ENCODE measurements at regions not wholly inside any gene's neighbourhood (a gene's known extent, or its start where the extent isn't known, plus 50 kb on each side); places are given as distances from the start of the nearest gene placed in this dataset.

- Histone ChIP-seq H3K4me1 (ENCODE audit: control insufficient read depth, extremely low read depth, insufficient read depth, low read length) (no peaks in the 10 kb centered on the region), H3K9me3 (ENCODE audit: control insufficient read depth, insufficient read depth, low read depth, low read length) (no peaks in the 10 kb centered on the region), H3K27ac (ENCODE audit: insufficient read depth, low read length) (no peak overlapping the region), H3K27me3 (ENCODE audit: control insufficient read depth, insufficient read depth, low read length) (no peaks in the 10 kb centered on the region), H3K4me2 (ENCODE audit: extremely low read depth, insufficient read depth, low read length) (no peak overlapping the region), H4K20me1 (ENCODE audit: control insufficient read depth, extremely low read depth, insufficient read depth, low read length) (no peaks in the 10 kb centered on the region), H3K79me2 (ENCODE audit: control insufficient read depth, insufficient read depth, low read length) (no peaks in the 10 kb centered on the region), H3K36me3 (ENCODE audit: control insufficient read depth, insufficient read depth, low read length) (no peaks in the 10 kb centered on the region), H3K9ac (ENCODE audit: insufficient read depth, low read length) (no peak overlapping the region), H3K4me3 (replicated peaks in 1 of 4; ENCODE audit: control extremely low read depth in 1 of 4, insufficient read depth in 1 of 4, low read depth in 3 of 4, low read length in 4 of 4) (no peak overlapping the region), H2AFZ (ENCODE audit: low read length) (no peak overlapping the region)
- TF ChIP-seq, protein P1, sequence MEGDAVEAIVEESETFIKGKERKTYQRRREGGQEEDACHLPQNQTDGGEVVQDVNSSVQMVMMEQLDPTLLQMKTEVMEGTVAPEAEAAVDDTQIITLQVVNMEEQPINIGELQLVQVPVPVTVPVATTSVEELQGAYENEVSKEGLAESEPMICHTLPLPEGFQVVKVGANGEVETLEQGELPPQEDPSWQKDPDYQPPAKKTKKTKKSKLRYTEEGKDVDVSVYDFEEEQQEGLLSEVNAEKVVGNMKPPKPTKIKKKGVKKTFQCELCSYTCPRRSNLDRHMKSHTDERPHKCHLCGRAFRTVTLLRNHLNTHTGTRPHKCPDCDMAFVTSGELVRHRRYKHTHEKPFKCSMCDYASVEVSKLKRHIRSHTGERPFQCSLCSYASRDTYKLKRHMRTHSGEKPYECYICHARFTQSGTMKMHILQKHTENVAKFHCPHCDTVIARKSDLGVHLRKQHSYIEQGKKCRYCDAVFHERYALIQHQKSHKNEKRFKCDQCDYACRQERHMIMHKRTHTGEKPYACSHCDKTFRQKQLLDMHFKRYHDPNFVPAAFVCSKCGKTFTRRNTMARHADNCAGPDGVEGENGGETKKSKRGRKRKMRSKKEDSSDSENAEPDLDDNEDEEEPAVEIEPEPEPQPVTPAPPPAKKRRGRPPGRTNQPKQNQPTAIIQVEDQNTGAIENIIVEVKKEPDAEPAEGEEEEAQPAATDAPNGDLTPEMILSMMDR (conservative IDR thresholded peaks at IDR 0.05 in 1 of 2, IDR thresholded peaks at IDR 0.05 in 1 of 2; ENCODE audit: low read depth in 1 of 2, low read length in 2 of 2), result no peak
- no peak for TF ChIP-seq EZH2 (IDR thresholded peaks at IDR 0.05; ENCODE audit: low read length, missing control alignments)
- no peak for DNase-seq (ENCODE audit: low read depth in 2 of 2)
Observed at GRCh38 chr18:60812921-60813320, 440.3 kb upstream of the MC4R start.

GRCh38 chr18:60826346-60826745 lies 453.8 kb upstream of the MC4R start:
- Histone ChIP-seq H2AFZ (ENCODE audit: low read length) (no peak overlapping the region), H3K36me3 (ENCODE audit: control insufficient read depth, insufficient read depth, low read length) (no peaks in the 10 kb centered on the region), H3K27me3 (ENCODE audit: control insufficient read depth, insufficient read depth, low read length) (no peaks in the 10 kb centered on the region), H3K79me2 (ENCODE audit: control insufficient read depth, insufficient read depth, low read length) (no peaks in the 10 kb centered on the region), H3K9ac (ENCODE audit: insufficient read depth, low read length) (no peak overlapping the region), H3K9me3 (ENCODE audit: control insufficient read depth, insufficient read depth, low read depth, low read length) (no peaks in the 10 kb centered on the region), H3K27ac (ENCODE audit: insufficient read depth, low read length) (no peak overlapping the region), H4K20me1 (ENCODE audit: control insufficient read depth, extremely low read depth, insufficient read depth, low read length) (no peaks in the 10 kb centered on the region), H3K4me1 (ENCODE audit: control insufficient read depth, extremely low read depth, insufficient read depth, low read length) (no peaks in the 10 kb centered on the region), H3K4me2 (ENCODE audit: extremely low read depth, insufficient read depth, low read length) (no peak overlapping the region), H3K4me3 (replicated peaks in 1 of 4; ENCODE audit: control extremely low read depth in 1 of 4, insufficient read depth in 1 of 4, low read depth in 3 of 4, low read length in 4 of 4) (no peak overlapping the region)
- TF ChIP-seq, protein P1 (conservative IDR thresholded peaks at IDR 0.05 in 1 of 2, IDR thresholded peaks at IDR 0.05 in 1 of 2; ENCODE audit: low read depth in 1 of 2, low read length in 2 of 2), result no peak
- no peak for TF ChIP-seq EZH2 (IDR thresholded peaks at IDR 0.05; ENCODE audit: low read length, missing control alignments)
- no peak for DNase-seq (ENCODE audit: low read depth in 2 of 2)

DNA sequence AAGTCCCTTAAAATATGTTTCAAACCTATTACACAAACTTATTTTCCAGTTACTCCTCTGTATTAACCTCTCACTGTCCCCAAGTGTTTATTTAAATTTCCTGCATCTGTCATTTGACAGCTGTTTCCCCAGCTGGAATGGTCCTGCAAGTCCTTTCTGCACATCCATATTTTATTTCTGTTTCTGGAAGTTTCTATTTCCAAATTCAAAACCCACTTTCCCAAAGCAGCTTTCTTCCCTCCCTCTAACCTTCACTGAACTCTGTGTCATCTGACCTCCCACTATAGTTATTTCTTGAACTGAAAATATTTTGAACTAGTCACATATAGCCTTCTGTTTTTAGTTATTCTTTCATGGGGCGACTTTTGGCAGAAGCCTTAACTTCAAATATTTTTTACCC lies 459.4 kb upstream of the MC4R start:
- Histone ChIP-seq H4K20me1 (ENCODE audit: control insufficient read depth, extremely low read depth, insufficient read depth, low read length) (no peaks in the 10 kb centered on the region), H3K4me1 (ENCODE audit: control insufficient read depth, extremely low read depth, insufficient read depth, low read length) (no peaks in the 10 kb centered on the region), H3K36me3 (ENCODE audit: control insufficient read depth, insufficient read depth, low read length) (no peaks in the 10 kb centered on the region), H3K9ac (ENCODE audit: insufficient read depth, low read length) (no peak overlapping the region), H3K4me2 (ENCODE audit: extremely low read depth, insufficient read depth, low read length) (no peak overlapping the region), H2AFZ (ENCODE audit: low read length) (no peak overlapping the region), H3K4me3 (replicated peaks in 1 of 4; ENCODE audit: control extremely low read depth in 1 of 4, insufficient read depth in 1 of 4, low read depth in 3 of 4, low read length in 4 of 4) (no peak overlapping the region), H3K79me2 (ENCODE audit: control insufficient read depth, insufficient read depth, low read length) (no peaks in the 10 kb centered on the region), H3K9me3 (ENCODE audit: control insufficient read depth, insufficient read depth, low read depth, low read length) (no peaks in the 10 kb centered on the region), H3K27me3 (ENCODE audit: control insufficient read depth, insufficient read depth, low read length) (no peaks in the 10 kb centered on the region), H3K27ac (ENCODE audit: insufficient read depth, low read length) (no peak overlapping the region)
- no peak for TF ChIP-seq EZH2 (IDR thresholded peaks at IDR 0.05; ENCODE audit: low read length, missing control alignments)
- TF ChIP-seq, protein P1 (conservative IDR thresholded peaks at IDR 0.05 in 1 of 2, IDR thresholded peaks at IDR 0.05 in 1 of 2; ENCODE audit: low read depth in 1 of 2, low read length in 2 of 2), result no peak
- no peak for DNase-seq (ENCODE audit: low read depth in 2 of 2)

Measured in fibroblast of lung (primary cell).